A673 (cell line): ENCODE measurements at regions not wholly inside any gene's neighbourhood (a gene's known extent, or its start where the extent isn't known, plus 50 kb on each side); places are given as distances from the start of the nearest gene placed in this dataset.

ENCODE experiments used
- BruUV-seq: library from RNA; stranded (reverse); fragments of 400-500 nt; replicated peaks from 2 replicates; lab custom pipeline; 2021; lab: Mats Ljungman, UMichigan
- CTCF ChIA-PET: fragments of 300-600 bp; sonication (Branson Sonifier 250); formaldehyde crosslinking; loops from one replicate; lab custom pipeline; 2022; ENCODE audit warnings: antibody characterized with exemption; lab: Charles Lee
- POLR2A ChIA-PET: fragments of 300-600 bp; sonication (Branson Sonifier 250); formaldehyde crosslinking; loops from one replicate; lab custom pipeline; 2022; ENCODE audit warnings: antibody characterized with exemption; ENCODE audit not compliant: low non-redundant PET; lab: Charles Lee
- DNase-seq: peaks from one replicate; pipeline ENCODE4 v3.0.0-alpha.2; 2015; ENCODE audit warnings: low spot score
- H3K27ac ChIP-seq: fragments of 200-600 bp; sonication (generic); 2 replicates; pipeline ENCODE4 v1.5.1; 2016; ENCODE audit warnings: mixed run types, low read depth, mild to moderate bottlenecking, mixed read lengths, antibody characterized with exemption, low read length; ENCODE audit not compliant: poor library complexity, severe bottlenecking
- H3K27me3 ChIP-seq: fragments of 200-600 bp; sonication (generic); replicated peaks from 2 replicates; pipeline ENCODE4 v1.6.1; 2017; ENCODE audit warnings: mixed run types, low read depth, mild to moderate bottlenecking, mixed read lengths, antibody characterized with exemption, low read length; ENCODE audit not compliant: insufficient read depth, poor library complexity
- H3K36me3 ChIP-seq: fragments of 200-600 bp; sonication (generic); 2 replicates; pipeline ENCODE4 v1.6.1; 2016; ENCODE audit warnings: mixed run types, mild to moderate bottlenecking, mixed read lengths, antibody characterized with exemption, low read length; ENCODE audit not compliant: insufficient read depth, poor library complexity, severe bottlenecking
- H3K4me1 ChIP-seq: fragments of 200-600 bp; sonication (generic); 2 replicates; pipeline ENCODE4 v1.6.1; 2017; ENCODE audit warnings: mixed run types, mild to moderate bottlenecking, mixed read lengths, antibody characterized with exemption, low read length; ENCODE audit not compliant: insufficient read depth, poor library complexity, severe bottlenecking
- H3K4me3 ChIP-seq: fragments of 200-600 bp; sonication (generic); 2 replicates; pipeline ENCODE4 v1.5.1; 2016; ENCODE audit warnings: low read depth, mixed run types, mild to moderate bottlenecking, mixed read lengths, low read length; ENCODE audit not compliant: poor library complexity, severe bottlenecking
- H3K9me3 ChIP-seq: fragments of 200-600 bp; sonication (generic); 2 replicates; pipeline ENCODE4 v1.6.1; 2016; ENCODE audit warnings: mixed run types, low read depth, mild to moderate bottlenecking, mixed read lengths, antibody characterized with exemption, low read length; ENCODE audit not compliant: poor library complexity, severe bottlenecking
- EZH2 ChIP-seq: fragments of 200-600 bp; sonication (generic); IDR thresholded peaks from 2 replicates; pipeline ENCODE4 v1.6.1; 2017; ENCODE audit warnings: borderline replicate concordance, low read depth, mild to moderate bottlenecking, mixed read lengths, antibody characterized with exemption, low read length; ENCODE audit not compliant: poor library complexity, severe bottlenecking
- intact Hi-C: fragments of 100-400 bp; cut with micrococcal nuclease; formaldehyde crosslinking; loops from one replicate; pipeline ENCODE4 v1.10.0; 2022; ENCODE audit not compliant: unreplicated experiment
- TF ChIP-seq, protein P1 (sequence below): fragments of 300-800, 200-600 bp; sonication (generic); conservative IDR thresholded peaks from 2 replicates; pipeline ENCODE4 v1.5.1; 2017; ENCODE audit warnings: low read depth, mild to moderate bottlenecking, antibody characterized with exemption, low read length, moderate library complexity, mixed read lengths

DNA sequence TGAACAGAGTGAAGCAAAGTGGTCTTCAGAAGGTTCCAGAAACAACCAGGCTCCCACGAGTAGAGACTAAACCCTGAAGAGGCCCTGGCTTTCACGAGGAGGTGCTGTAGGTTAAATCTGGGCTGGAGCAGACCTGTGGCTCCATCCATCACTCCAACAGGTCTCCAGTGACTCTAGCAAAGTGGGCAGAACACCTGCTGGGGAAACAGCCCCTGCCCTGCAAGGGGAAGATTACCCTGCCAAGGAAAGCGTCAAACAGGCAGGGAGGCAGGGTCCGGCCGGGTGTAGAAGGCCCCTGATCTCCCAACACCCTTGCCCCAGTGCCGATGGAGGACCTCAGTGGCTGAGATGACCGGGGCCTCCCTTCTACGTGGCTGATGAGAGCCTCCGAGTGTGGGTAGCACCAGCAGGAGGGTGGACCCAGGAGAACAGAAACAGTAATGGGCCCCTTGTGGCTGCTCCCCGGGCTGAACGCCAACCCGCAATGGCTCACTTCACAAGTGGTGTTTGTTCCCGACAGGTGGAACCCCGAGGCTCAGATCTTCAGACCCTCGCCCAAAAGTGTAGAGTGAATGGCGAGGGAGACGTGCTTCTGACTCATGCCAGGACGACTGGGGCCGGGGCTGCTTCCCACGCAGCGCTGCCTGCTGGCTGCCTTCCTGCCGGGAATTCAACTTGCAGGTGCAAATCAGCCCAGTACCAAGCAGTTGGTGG, 112.0 kb downstream of the SHANK2 start:
- no peak overlapping the region for H3K27ac ChIP-seq
- no peak for TF ChIP-seq EZH2
- TF ChIP-seq, protein P1, sequence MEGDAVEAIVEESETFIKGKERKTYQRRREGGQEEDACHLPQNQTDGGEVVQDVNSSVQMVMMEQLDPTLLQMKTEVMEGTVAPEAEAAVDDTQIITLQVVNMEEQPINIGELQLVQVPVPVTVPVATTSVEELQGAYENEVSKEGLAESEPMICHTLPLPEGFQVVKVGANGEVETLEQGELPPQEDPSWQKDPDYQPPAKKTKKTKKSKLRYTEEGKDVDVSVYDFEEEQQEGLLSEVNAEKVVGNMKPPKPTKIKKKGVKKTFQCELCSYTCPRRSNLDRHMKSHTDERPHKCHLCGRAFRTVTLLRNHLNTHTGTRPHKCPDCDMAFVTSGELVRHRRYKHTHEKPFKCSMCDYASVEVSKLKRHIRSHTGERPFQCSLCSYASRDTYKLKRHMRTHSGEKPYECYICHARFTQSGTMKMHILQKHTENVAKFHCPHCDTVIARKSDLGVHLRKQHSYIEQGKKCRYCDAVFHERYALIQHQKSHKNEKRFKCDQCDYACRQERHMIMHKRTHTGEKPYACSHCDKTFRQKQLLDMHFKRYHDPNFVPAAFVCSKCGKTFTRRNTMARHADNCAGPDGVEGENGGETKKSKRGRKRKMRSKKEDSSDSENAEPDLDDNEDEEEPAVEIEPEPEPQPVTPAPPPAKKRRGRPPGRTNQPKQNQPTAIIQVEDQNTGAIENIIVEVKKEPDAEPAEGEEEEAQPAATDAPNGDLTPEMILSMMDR: no peak
- no peaks in the 10 kb centered on the region for H3K9me3 ChIP-seq
- H3K36me3 ChIP-seq: no peaks in the 10 kb centered on the region
- no peak for DNase-seq
- intact Hi-C loops: no loop called here
- H3K27me3 ChIP-seq: no peaks in the 10 kb centered on the region
- ChIA-PET CTCF (no interaction called here), POLR2A (no interaction called here)
- no peaks in the 10 kb centered on the region for H3K4me1 ChIP-seq
- no peak overlapping the region for H3K4me3 ChIP-seq
- BruUV-seq: no TSS peak

DNA sequence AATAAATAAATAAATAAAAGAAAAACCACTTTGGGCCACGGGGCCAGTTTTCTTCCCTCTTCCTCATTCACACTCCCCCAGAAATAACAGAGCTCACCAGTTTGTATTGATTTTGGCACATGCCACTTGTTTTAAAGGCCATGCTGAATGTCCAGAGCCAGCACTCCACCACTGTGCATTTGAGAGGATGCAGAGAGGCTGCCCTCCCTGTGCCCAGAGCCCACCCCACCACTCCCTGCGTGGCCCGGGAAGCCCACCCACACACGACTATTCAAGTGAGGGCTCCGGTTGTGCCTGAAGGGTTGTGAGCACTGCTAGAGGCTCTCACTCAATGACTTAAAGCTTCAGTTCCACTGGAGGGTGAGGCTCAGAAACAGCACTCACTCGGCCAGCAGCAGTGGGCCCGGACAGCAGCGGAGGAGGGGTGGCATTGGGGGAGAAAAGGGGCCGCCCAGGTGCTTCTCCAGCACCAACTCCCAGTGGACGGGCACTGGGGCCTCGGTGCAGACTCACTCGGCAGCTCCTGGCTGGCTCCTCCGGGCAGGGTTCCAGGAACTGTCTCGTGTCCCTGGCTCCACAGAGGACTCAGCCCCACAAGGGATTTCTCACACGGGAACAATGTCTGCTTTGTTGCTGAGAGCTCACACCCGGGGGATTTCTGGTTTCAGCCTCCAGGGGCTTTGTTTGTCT, 112.7 kb downstream of the SHANK2 start:
- TF ChIP-seq, protein P1: no peak
- no peak for TF ChIP-seq EZH2
- no peaks in the 10 kb centered on the region for H3K9me3 ChIP-seq
- intact Hi-C loops: no loop called here
- H3K4me1 ChIP-seq: no peaks in the 10 kb centered on the region
- H3K27ac ChIP-seq: no peak overlapping the region
- no peaks in the 10 kb centered on the region for H3K27me3 ChIP-seq
- BruUV-seq: no TSS peak
- ChIA-PET CTCF (no interaction called here), POLR2A (no interaction called here)
- peak; percentile 21 for DNase-seq
- no peak overlapping the region for H3K4me3 ChIP-seq
- no peaks in the 10 kb centered on the region for H3K36me3 ChIP-seq

DNA sequence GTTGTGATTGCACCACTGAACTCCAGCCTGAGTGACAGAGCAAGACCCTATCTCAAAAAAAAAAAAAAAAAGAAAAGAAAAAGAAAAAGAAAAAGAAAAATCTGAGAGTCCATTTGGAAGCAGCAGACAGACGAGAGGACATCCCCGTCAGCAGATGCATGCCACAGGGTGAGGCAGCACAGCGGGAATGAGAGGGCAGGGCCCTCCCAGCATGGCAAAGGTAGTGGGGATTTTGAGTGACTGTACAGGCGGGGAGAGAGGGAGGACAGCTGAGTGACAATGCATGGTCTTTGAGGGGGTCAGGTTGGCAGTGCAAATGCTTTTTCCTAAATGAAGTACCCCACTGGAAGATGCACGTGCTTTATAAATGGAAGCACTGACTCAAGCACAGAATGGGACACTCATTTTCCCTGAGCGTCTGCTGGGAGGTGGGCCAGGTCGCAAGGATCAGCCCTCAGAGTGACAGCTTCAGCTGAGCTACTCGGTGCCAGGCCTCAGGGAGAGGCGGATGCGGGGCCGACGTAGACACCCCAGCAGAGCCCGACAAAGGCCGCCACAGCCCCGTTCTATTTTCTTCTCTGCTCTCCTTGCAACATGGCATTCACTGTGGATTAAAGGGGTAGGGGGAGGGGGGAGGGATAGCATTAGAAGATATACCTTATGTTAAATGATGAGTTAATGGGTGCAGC, 113.5 kb downstream of the SHANK2 start:
- TF ChIP-seq EZH2: no peak
- TF ChIP-seq, protein P1: no peak
- H3K4me1 ChIP-seq: no peaks in the 10 kb centered on the region
- H3K27ac ChIP-seq: no peak overlapping the region
- DNase-seq: no peak
- intact Hi-C loops: no loop called here
- H3K27me3 ChIP-seq: no peaks in the 10 kb centered on the region
- POLR2A ChIA-PET: no interaction called here
- CTCF ChIA-PET: no interaction called here
- H3K4me3 ChIP-seq: no peak overlapping the region
- H3K36me3 ChIP-seq: no peaks in the 10 kb centered on the region
- no peaks in the 10 kb centered on the region for H3K9me3 ChIP-seq
- BruUV-seq: no TSS peak
